ENCODE measurements at regions not wholly inside any gene's neighbourhood (a gene's known extent, or its start where the extent isn't known, plus 50 kb on each side); places are given as distances from the start of the nearest gene placed in this dataset.

DNA sequence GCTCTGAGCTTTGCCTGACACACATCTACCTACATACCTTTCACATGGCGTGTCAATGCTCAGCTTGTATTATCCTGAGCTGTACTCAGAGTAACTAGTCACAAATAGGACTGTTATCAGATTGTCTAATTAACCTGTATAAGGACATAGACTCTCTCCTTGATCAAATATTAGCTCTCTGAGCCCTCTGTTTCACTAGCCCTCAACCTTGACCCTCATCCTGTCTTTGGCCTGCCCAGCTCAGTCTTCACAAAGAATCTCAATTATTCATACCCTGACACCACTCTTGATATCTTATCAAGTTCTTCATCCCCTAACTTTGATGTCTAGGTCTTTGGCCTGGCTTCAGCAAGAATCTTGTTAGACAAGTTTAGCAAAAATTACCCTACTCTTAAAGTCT is 320.7 kb upstream of the PCDH7 start:
- TF ChIP-seq ZBTB7A (IDR thresholded peaks at IDR 0.05; ENCODE audit: low read depth), result no peak
- no peak for TF ChIP-seq YY1 (IDR thresholded peaks at IDR 0.05; ENCODE audit: low read depth)
- TF ChIP-seq, protein P1, sequence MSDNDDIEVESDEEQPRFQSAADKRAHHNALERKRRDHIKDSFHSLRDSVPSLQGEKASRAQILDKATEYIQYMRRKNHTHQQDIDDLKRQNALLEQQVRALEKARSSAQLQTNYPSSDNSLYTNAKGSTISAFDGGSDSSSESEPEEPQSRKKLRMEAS (IDR thresholded peaks at IDR 0.05), result no peak
- no peak for TF ChIP-seq NFIC (IDR thresholded peaks at IDR 0.05)
- no peak for TF ChIP-seq TAF1 (IDR thresholded peaks at IDR 0.05; ENCODE audit: low read depth)
- TF ChIP-seq EP300 (IDR thresholded peaks at IDR 0.05; ENCODE audit: borderline replicate concordance), result no peak
- TF ChIP-seq TEAD4 (IDR thresholded peaks at IDR 0.05), result no peak

All from Ishikawa (cell line).